ENCODE measurements at regions not wholly inside any gene's neighbourhood (a gene's known extent, or its start where the extent isn't known, plus 50 kb on each side); places are given as distances from the start of the nearest gene placed in this dataset.

DNA sequence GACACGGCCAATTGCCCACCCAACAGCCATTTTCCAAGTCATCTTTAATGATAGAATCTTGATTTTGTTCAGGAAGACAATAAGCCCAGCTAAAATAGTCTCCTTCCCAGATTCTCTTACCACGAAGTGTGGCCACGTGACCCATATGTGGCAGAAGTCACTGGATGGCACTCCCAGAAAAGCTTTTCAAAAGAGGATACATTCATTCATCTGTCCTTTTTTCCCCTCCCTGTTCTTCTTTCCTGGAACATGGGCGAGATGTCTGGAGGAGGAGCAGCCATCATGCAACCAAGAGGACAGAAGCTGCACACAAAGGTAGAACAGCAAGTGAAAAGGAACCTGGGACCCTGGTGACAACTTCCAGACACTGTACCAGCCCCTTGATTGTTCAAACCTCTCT, 174.7 kb downstream of the UACA start:
- Histone ChIP-seq H3K4ac (ENCODE audit: low read depth, low read length) (no peak overlapping the region), H3K79me2 (ENCODE audit: insufficient read depth, low read length) (no peaks in the 10 kb centered on the region), H2AFZ (ENCODE audit: low read length) (no peak overlapping the region), H3K23me2 (ENCODE audit: insufficient read length, low read depth, low read length, poor library complexity, severe bottlenecking) (peaks cover 11% of the 10 kb centered on the region), H3K79me1 (ENCODE audit: insufficient read depth, low read depth, low read length, poor library complexity, severe bottlenecking) (no peaks in the 10 kb centered on the region), H2AK5ac (ENCODE audit: insufficient read length, low read length) (no peak overlapping the region), H4K20me1 (ENCODE audit: control insufficient read depth, insufficient read depth, insufficient read length) (no peaks in the 10 kb centered on the region), H3K18ac (ENCODE audit: insufficient read length, low read depth, low read length) (no peak overlapping the region), H2BK20ac (ENCODE audit: low read depth, low read length, poor library complexity, severe bottlenecking) (no peak overlapping the region), H3K23ac (ENCODE audit: insufficient read length, low read depth, low read length) (no peak overlapping the region), H3K56ac (ENCODE audit: insufficient read length, low read depth, low read length) (no peak overlapping the region), H4K91ac (ENCODE audit: insufficient read length, low read depth, low read length) (no peak overlapping the region), H3K14ac (ENCODE audit: insufficient read depth, low read length) (no peak overlapping the region), H2BK120ac (ENCODE audit: low read depth, low read length, poor library complexity, severe bottlenecking) (no peak overlapping the region), H3K4me1 (ENCODE audit: insufficient read depth, low read length) (no peaks in the 10 kb centered on the region), H4K8ac (replicated peaks; ENCODE audit: insufficient read length, low read depth, low read length) (no peak overlapping the region), H3K9ac (ENCODE audit: extremely low read depth, insufficient read length, low read length) (no peak overlapping the region), H2BK12ac (ENCODE audit: insufficient read length, low read depth, low read length) (no peak overlapping the region), H3K27ac (ENCODE audit: insufficient read length, low read depth, low read length) (no peak overlapping the region), H3K27me3 (ENCODE audit: insufficient read depth, low read length) (peaks cover 5% of the 10 kb centered on the region; the same call in 1 of the 2 replicates), H2BK5ac (ENCODE audit: insufficient read length, low read length) (no peak overlapping the region), H3T11ph (ENCODE audit: low read length) (no peak overlapping the region), H2BK15ac (ENCODE audit: low read depth, low read length) (no peak overlapping the region), H3K9me3 (ENCODE audit: control insufficient read depth, low read depth, low read length) (no peaks in the 10 kb centered on the region), H3K4me2 (ENCODE audit: insufficient read depth, insufficient read length, low read length) (no peak overlapping the region), H4K5ac (ENCODE audit: insufficient read length, low read depth, low read length) (no peak overlapping the region)
- WGBS (ENCODE audit: extremely low coverage, insufficient read length, low lambda C conversion rate) = no CpG with 5 or more reads among the region's 4 CpGs
- no peak overlapping the region for H3K4me3 Mint-ChIP-seq
- H3K36me3 Mint-ChIP-seq (ENCODE audit: insufficient read depth in 1 of 3, low read depth in 3 of 3) = peaks cover 3 to 11% (median 8%) of the 10 kb centered on the region in 3 experiments; a peak in 6 of 7 replicates
- H3K9me3 Mint-ChIP-seq = peaks cover 12 to 21% of the 10 kb centered on the region in 2 experiments
- DNase-seq = no peak
- H3K27ac Mint-ChIP-seq = no peak overlapping the region; a peak in 1 of 7 replicates
- peaks cover 33% of the 10 kb centered on the region for H3K27me3 Mint-ChIP-seq (ENCODE audit: low read depth)
- H3K4me1 Mint-ChIP-seq = peaks cover 26 to 33% of the 10 kb centered on the region in 2 experiments
- TF ChIP-seq, protein P1, sequence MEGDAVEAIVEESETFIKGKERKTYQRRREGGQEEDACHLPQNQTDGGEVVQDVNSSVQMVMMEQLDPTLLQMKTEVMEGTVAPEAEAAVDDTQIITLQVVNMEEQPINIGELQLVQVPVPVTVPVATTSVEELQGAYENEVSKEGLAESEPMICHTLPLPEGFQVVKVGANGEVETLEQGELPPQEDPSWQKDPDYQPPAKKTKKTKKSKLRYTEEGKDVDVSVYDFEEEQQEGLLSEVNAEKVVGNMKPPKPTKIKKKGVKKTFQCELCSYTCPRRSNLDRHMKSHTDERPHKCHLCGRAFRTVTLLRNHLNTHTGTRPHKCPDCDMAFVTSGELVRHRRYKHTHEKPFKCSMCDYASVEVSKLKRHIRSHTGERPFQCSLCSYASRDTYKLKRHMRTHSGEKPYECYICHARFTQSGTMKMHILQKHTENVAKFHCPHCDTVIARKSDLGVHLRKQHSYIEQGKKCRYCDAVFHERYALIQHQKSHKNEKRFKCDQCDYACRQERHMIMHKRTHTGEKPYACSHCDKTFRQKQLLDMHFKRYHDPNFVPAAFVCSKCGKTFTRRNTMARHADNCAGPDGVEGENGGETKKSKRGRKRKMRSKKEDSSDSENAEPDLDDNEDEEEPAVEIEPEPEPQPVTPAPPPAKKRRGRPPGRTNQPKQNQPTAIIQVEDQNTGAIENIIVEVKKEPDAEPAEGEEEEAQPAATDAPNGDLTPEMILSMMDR (conservative IDR thresholded peaks at IDR 0.05) = no peak
